GM21786 (cell line): ENCODE measurements at regions not wholly inside any gene's neighbourhood (a gene's known extent, or its start where the extent isn't known, plus 50 kb on each side); places are given as distances from the start of the nearest gene placed in this dataset.

Source experiments
- ATAC-seq: cut with Tn5 transposase; IDR thresholded peaks from one replicate; pipeline ENCODE4 v1.9.1; 2021; ENCODE audit not compliant: unreplicated experiment

- ATAC-seq, result no peak
Observed at GRCh38 chr3:65234499-65234898, 546.7 kb upstream of the ADAMTS9 start.

- no peak for ATAC-seq
Observed at GRCh38 chr3:65233561-65233960, 545.8 kb upstream of the ADAMTS9 start.

- no peak for ATAC-seq
Observed at GRCh38 chr3:65231544-65231943, 543.7 kb upstream of the ADAMTS9 start.

- ATAC-seq, result no peak
Observed at GRCh38 chr3:65230261-65231139, 542.7 kb upstream of the ADAMTS9 start.

- ATAC-seq, result no peak
Observed at GRCh38 chr3:65226287-65226686, 538.5 kb upstream of the ADAMTS9 start.

- ATAC-seq, result no peak
Observed at GRCh38 chr3:65210026-65210814, 522.4 kb upstream of the ADAMTS9 start.

- ATAC-seq, result no peak
Observed at GRCh38 chr3:65202395-65202794, 514.6 kb upstream of the ADAMTS9 start.

GRCh38 chr3:65201926-65202325, 514.1 kb upstream of the ADAMTS9 start:
- ATAC-seq, result no peak

GRCh38 chr3:65200310-65200970, 512.6 kb upstream of the ADAMTS9 start:
- ATAC-seq, result no peak

GRCh38 chr3:65196663-65197062, 508.9 kb upstream of the ADAMTS9 start:
- ATAC-seq, result no peak

GRCh38 chr3:65195211-65196006, 507.6 kb upstream of the ADAMTS9 start:
- ATAC-seq, result no peak

GRCh38 chr3:65194744-65195143, 506.9 kb upstream of the ADAMTS9 start:
- ATAC-seq, result no peak

GRCh38 chr3:65194047-65194714, 506.4 kb upstream of the ADAMTS9 start:
- ATAC-seq, result no peak

- ATAC-seq, result no peak
Observed at GRCh38 chr3:65193531-65193930, 505.7 kb upstream of the ADAMTS9 start.

GRCh38 chr3:65190111-65190510, 502.3 kb upstream of the ADAMTS9 start:
- no peak for ATAC-seq

- ATAC-seq, result no peak
Observed at GRCh38 chr3:65186268-65186667, 498.5 kb upstream of the ADAMTS9 start.

GRCh38 chr3:65182682-65183081, 494.9 kb upstream of the ADAMTS9 start:
- no peak for ATAC-seq

GRCh38 chr3:65182085-65182484, 494.3 kb upstream of the ADAMTS9 start:
- ATAC-seq, result no peak

- no peak for ATAC-seq
Observed at GRCh38 chr3:65181391-65181871, 493.6 kb upstream of the ADAMTS9 start.

- ATAC-seq, result no peak
Observed at GRCh38 chr3:65178703-65179102, 490.9 kb upstream of the ADAMTS9 start.
